ENCODE measurements at regions not wholly inside any gene's neighbourhood (a gene's known extent, or its start where the extent isn't known, plus 50 kb on each side); places are given as distances from the start of the nearest gene placed in this dataset.

- TF ChIP-seq POLR2AphosphoS5 (IDR thresholded peaks at IDR 0.05; ENCODE audit: low read depth, low read length) (no peak), FOXP2 (optimal IDR thresholded peaks at IDR 0.05; ENCODE audit: borderline replicate concordance, extremely low read depth, extremely low read length, insufficient read depth) (no peak), TAF1 (IDR thresholded peaks at IDR 0.05; ENCODE audit: borderline replicate concordance, insufficient read depth, low read length) (no peak), SIN3A (IDR thresholded peaks at IDR 0.05; ENCODE audit: borderline replicate concordance, insufficient read depth, low read length) (no peak)
- TF ChIP-seq, protein P1, sequence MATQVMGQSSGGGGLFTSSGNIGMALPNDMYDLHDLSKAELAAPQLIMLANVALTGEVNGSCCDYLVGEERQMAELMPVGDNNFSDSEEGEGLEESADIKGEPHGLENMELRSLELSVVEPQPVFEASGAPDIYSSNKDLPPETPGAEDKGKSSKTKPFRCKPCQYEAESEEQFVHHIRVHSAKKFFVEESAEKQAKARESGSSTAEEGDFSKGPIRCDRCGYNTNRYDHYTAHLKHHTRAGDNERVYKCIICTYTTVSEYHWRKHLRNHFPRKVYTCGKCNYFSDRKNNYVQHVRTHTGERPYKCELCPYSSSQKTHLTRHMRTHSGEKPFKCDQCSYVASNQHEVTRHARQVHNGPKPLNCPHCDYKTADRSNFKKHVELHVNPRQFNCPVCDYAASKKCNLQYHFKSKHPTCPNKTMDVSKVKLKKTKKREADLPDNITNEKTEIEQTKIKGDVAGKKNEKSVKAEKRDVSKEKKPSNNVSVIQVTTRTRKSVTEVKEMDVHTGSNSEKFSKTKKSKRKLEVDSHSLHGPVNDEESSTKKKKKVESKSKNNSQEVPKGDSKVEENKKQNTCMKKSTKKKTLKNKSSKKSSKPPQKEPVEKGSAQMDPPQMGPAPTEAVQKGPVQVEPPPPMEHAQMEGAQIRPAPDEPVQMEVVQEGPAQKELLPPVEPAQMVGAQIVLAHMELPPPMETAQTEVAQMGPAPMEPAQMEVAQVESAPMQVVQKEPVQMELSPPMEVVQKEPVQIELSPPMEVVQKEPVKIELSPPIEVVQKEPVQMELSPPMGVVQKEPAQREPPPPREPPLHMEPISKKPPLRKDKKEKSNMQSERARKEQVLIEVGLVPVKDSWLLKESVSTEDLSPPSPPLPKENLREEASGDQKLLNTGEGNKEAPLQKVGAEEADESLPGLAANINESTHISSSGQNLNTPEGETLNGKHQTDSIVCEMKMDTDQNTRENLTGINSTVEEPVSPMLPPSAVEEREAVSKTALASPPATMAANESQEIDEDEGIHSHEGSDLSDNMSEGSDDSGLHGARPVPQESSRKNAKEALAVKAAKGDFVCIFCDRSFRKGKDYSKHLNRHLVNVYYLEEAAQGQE (IDR thresholded peaks at IDR 0.05; ENCODE audit: insufficient read depth in 1 of 2, low read depth in 2 of 2, low read length in 2 of 2): no peak
These were observed 65.3 kb upstream of the C14orf180 start for GRCh38 chr14:104514156-104514848.
